Ammon's horn (tissue), 1 donor: ENCODE measurements at regions not wholly inside any gene's neighbourhood (a gene's known extent, or its start where the extent isn't known, plus 50 kb on each side); places are given as distances from the start of the nearest gene placed in this dataset.
A peak's percentile ranks its signal among the peaks of the same experiment; 100 is the strongest.
"Not testable (repeated sequence)": the region's sequence is repeated elsewhere in the genome, so short reads cannot be mapped to it uniquely, and the experiment has no call there.

Experiments
- DNase-seq: peaks from one replicate; pipeline ENCODE4 v3.0.0-alpha.2; 2016; ENCODE audit warnings: low spot score

- no peak for DNase-seq
Measured at GRCh38 chr14:25322784-25323183, 272.8 kb upstream of the STXBP6 start.

DNA sequence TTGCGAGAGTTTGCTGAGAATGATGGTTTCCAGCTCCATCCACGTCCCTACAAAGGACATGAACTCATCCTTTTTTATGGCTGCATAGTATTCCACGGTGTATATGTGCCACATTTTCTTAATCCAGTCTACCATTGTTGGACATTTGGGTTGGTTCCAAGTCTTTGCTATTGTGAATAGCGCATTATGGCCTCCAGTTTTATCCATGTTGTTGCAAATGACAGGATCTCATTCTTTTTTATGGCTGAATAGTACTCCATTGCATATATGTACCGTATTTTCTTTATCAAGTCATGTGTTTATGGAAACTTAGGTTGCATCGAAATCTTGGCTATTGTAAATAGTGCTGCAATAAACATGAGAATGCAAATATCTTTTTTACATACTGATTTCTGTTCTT is 266.1 kb upstream of the STXBP6 start:
- not testable (repeated sequence) for DNase-seq

DNA sequence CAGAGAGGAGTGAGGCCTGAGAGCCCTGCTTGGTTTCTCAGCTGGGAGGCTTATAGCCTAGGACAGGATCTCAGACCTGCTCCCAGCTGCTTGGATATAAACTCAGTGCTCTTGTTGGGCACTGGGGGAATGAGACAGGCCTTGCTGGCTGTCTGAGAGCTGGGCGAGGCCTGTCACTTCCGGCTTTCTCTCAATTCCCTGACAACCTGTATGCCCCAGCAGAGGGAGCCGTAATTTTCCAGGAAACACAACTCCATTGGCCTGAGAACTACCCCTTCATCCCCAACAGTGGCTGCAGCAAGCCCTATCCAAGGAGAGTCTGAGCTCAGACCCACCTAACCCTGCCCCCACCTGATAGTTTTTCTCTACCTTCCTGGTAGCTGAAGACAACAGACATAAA is 258.3 kb upstream of the STXBP6 start:
- no peak for DNase-seq

DNA sequence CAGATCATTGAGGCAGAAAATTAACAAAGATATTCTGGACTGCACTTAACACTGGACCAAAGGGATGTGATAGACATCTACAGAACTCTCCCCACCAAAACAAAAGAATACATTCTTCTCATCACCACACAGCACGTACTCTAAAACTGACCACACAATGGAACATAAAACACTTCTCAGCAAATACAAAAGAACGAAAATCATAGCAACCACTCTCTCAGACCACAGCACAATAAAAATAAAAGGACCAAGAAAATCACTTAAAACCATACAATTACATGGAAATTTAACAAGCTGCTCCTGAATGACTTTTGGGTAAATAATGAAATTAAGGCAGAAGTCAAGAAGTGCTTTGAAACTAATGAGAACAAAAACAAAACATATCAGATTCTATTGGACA is 254.0 kb upstream of the STXBP6 start:
- DNase-seq: no peak

GRCh38 chr14:25298238-25298637 is 248.3 kb upstream of the STXBP6 start:
- DNase-seq: no peak

- DNase-seq: not testable (repeated sequence)
Measured at GRCh38 chr14:25290154-25290553, 240.2 kb upstream of the STXBP6 start.

DNA sequence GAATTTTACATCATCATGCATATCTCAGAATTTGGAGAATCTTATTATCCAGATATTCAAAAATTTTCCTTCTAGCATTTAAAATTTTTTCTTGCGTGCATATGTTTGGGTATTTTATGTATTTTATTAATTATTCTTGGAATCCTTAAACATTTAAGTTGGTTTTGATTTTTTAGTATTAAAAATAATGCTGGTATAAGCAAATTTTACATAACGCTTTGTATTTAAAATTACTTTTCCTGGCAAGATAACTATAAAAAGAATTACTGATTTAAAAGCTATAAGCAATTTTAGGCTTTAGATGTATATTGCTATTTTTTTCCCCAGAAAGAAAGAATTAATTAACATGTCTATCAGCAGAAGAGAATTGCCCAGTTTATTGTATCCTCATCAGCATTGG is 224.6 kb upstream of the STXBP6 start:
- DNase-seq: no peak

DNA sequence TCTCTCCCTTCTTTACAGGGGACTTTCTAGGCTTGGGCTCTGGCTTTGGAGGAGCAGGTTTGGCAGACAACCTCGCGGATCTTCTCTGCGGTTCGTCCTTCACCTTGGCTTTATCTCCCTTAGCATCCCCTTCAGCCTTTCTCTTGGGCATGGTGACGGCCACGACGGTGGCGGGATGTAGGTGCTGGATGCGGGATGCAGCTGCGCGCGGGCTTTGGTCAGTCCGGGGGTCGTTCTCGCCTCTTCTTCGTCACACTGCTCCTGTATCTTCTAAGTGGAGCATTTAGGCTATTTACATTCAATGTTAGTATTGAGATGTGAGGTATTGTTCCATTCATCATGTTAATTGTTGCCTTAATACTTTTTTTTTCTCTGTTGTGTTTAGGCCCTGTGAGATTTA is 217.2 kb upstream of the STXBP6 start:
- no peak for DNase-seq

DNA sequence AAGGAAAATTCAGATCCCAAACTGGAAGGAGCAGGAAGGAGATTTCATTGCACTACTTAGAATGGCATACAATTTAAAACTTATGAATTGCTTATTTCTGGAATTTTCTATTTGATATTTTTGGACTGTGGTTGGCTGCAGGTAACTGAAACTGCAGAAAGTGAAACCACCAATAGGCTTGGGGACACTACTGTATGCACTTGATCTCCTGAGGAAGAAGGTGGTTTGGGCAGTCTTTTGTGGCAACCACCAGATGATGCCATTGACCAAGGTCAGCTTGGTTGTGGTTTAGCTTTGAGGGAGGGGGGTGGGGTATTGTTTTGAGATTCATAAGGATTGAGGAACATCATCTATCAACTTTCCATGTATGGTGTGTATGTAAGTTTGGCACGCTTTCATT is 209.5 kb upstream of the STXBP6 start:
- no peak for DNase-seq

DNA sequence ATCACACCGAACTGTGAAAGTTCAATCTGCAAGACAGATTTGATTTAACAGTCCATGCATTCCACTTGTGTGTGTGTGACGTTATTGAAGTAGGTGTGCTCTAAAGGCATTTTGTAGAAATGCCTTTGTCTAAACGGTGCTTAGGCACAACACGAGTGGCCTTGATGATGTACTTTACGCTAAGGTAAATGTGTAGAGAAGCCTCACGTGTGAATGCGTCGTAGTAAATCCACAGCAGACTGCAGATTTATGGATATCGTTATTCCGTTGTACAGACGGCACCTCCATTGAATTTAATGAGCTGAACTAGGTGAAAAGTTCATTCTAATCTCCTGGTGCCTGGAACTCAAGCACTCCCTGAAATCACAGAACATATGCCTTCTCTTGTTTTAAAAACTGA is 202.8 kb upstream of the STXBP6 start:
- no peak for DNase-seq

- DNase-seq: no peak
Measured at GRCh38 chr14:25250516-25250915, 200.6 kb upstream of the STXBP6 start.

DNA sequence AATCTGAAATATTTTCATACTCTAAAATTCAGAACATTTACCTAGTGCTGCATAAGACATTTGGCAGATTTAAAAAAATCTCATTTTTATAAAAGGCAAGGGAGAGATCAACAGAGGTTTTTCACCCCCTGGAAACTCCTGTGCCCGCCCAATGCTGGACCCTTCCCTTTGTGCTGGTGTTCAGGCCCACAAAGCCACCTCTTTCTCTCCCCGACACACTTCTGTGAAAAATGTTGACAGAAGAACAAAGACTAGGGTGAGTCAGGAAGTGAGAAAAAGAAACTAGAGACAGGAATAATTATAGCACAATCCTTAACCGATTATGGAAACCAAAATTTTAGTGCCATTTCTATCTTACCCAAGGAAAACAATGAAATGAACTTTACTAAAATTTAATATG is 197.7 kb upstream of the STXBP6 start:
- DNase-seq: no peak

DNA sequence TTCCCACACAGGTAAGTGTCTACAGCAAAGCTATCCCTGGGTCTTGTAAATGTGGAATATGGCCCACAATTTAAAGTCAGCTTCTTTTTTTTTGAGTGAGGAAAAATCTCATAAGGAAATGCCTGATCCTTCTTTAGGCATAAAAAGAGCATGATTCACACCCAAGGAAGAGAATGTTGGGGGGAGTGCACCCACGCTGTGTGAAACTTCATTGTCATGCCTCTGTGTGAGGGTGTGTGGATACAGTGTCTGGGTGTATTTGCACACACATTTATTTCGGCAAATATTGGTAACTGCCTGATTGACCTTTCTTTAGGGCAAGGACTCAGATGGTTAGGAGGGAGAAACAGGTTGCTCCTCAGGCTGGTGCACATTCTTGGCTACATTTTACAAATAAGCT is 196.8 kb upstream of the STXBP6 start:
- DNase-seq: no peak

DNA sequence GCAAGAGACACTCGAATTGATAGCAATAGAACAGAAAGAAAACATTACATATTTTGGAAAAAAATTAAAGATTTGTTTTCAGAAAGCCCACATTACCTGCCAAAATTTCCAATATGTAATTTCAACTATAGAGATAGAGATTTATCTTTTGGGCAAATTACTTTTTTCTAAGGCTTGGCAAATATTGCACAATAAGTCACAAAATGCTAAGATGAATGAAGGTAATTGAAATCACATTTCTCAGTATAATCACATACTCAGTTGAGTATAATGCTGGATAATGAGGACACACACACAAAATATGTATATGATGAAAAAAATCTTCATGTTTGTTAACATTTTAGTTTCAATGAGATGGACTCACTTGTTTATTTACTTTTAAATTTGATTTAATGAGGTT is 189.2 kb upstream of the STXBP6 start:
- no peak for DNase-seq

DNA sequence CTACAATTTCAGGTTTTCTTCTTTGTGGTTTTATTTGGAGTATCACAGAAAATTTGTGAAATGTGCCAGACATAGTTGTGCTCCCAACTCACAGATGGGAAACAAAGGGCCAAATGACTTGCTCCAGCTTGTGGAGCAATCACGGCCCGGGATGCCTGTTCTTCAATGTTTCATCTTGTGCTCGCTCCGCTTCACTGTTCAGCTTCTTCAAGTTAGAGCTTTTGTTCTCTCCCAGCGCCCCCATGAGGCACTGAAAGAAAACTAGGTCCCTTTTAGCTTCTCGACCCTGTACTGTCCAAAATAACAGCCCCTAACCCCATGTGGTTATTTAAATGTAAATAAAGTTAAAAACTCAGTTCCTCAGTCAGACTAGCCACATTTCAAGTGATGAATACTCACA is 187.9 kb upstream of the STXBP6 start:
- DNase-seq: peak; percentile 45

DNA sequence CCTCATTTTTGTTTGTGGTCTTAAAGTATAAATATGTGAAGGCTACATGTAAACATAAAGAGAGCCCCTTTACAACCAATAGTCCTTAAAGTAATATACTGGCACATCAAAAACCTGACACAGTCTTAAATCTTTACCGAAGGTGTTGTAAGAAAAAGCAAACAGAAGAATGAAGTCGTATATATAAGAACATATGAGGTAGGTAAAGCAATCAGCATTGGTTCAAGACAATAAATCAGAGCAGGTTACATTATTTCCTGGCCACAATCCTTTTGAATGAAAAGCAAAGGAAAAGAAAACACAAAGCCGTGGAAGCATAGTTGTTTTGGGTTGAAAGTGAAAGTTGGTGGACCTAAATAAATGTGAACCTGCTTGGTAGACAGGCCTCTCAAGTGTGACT is 183.7 kb upstream of the STXBP6 start:
- DNase-seq: no peak

- DNase-seq: peak; percentile 36
Measured at GRCh38 chr14:25231004-25231403, 181.1 kb upstream of the STXBP6 start.

DNA sequence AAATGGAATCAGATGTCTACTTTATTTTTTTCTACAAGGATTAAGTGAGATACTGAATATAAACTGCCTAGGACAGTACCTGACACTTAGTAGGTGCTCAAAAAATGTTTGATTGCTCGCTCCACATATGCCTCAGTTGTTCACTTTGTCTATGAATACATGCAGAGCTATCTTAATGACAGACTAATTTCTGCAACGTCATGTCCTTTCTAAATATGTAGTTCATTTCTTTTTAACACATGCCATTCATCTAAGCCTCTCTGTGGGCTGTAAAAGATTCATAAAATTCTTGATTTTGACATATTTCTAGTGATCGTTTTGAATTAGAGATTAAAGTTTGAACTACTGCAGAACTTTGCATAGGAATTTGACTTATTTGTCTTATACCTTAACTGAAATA is 176.3 kb upstream of the STXBP6 start:
- no peak for DNase-seq

DNA sequence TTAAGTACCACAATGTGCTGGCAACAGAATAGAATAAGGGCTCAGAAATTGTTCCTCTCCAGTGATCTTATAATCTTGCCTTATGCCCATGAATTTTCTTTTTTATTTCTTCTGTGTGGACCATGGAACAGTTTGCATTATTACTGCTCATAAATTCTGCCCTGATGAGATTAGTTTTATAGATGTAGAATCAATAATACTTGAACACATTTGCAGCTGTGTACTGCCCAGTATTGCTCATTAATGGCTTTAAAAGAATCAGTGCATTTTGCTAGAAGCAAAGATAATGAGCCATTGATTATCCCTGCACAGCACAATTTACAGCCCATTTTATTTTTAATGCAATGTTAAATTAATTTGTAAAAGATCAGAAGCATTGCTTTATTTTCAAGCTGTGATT is 172.3 kb upstream of the STXBP6 start:
- DNase-seq: no peak

GRCh38 chr14:25220514-25220913 is 170.6 kb upstream of the STXBP6 start:
- no peak for DNase-seq

DNA sequence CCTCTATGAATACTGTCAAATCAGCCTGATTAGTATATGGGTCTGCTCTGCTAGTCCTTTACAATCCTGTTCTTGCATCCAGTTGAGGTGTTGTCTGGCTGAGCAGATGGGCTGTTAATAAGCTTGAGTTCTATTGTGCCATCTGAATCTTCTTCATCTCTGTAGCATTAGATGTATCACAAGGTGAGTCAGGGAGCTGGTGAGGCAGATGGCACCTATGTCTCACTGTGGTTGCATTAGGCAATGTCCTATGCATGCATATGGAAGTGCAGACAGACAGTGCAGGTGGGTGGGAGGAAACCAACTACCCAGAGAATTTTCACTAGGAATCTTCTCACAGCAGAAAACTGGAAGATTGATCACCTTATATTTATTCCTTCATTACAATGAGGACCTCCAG is 165.7 kb upstream of the STXBP6 start:
- no peak for DNase-seq

DNA sequence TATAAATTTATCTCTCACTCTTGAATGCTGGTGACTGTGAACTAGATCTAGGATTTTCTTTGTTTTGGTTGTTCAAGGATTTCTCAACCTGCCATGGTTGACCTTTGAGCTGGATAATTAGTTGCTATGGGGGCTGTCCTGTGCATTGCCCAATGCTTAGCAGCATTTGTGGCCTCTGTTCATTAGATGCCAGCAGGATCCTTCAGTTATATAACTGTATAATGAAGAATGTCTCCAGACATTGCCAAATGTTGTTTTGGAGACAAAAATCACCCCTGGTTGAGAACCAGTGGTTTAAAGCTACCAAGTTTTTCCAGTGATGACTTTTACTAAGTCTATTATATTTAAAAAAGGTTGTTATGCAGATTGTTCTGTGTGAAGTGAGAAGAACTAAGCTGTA is 147.9 kb upstream of the STXBP6 start:
- no peak for DNase-seq

- no peak for DNase-seq
Measured at GRCh38 chr14:25180221-25180620, 130.3 kb upstream of the STXBP6 start.

GRCh38 chr14:25178255-25178654 is 128.3 kb upstream of the STXBP6 start:
- DNase-seq: no peak
